HEK293 (cell line): ENCODE measurements at regions not wholly inside any gene's neighbourhood (a gene's known extent, or its start where the extent isn't known, plus 50 kb on each side); places are given as distances from the start of the nearest gene placed in this dataset.
"Not testable (repeated sequence)": the region's sequence is repeated elsewhere in the genome, so short reads cannot be mapped to it uniquely, and the experiment has no call there.

Experiments
- CTCF ChIA-PET: fragments of 350-600 bp; formaldehyde crosslinking; extraction: SDS; loops from one replicate; lab custom pipeline; 2021; ENCODE audit warnings: antibody characterized with exemption; lab: Yijun Ruan, JAX
- POLR2A ChIA-PET: fragments of 300-600 bp; formaldehyde crosslinking; extraction: SDS; loops from one replicate; lab custom pipeline; 2020; ENCODE audit warnings: antibody characterized with exemption, inconsistent platforms; lab: Yijun Ruan, JAX
- H3K27ac ChIP-seq: fragments of 200-500 bp; sonication (Bioruptor generic); 2 replicates; pipeline ENCODE4 v1.5.1; 2014; ENCODE audit warnings: low read depth, low read length, control low read depth, inconsistent platforms; ENCODE audit errors: extremely low read depth
- H3K36me3 ChIP-seq, 2 experiments: fragments of 200-500 bp in 1 of 2; sonication (Bioruptor generic) in 1 of 2; 1 replicate in 1 of 2; 2 replicates in 1 of 2; pipeline ENCODE4 v1.5.1; 2014 to 2017; ENCODE audit warnings: inconsistent platforms in 2 of 2, low read length in 2 of 2; ENCODE audit not compliant: control insufficient read depth in 2 of 2, insufficient read depth in 1 of 2
- H3K4me1 ChIP-seq: fragments of 200-500 bp; sonication (Bioruptor generic); 2 replicates; pipeline ENCODE4 v1.5.1; 2014; ENCODE audit warnings: mild to moderate bottlenecking, low read length, inconsistent platforms; ENCODE audit not compliant: control insufficient read depth, insufficient read depth
- H3K4me3 ChIP-seq: 2 replicates; pipeline ENCODE4 v1.5.1; 2011; ENCODE audit warnings: low read depth, mild to moderate bottlenecking, control low read depth, low read length, moderate library complexity
- H3K9me3 ChIP-seq: fragments of 200-500 bp; sonication (Bioruptor generic); 2 replicates; pipeline ENCODE4 v1.5.1; 2014; ENCODE audit warnings: low read depth, low read length, inconsistent platforms; ENCODE audit not compliant: control insufficient read depth, insufficient read depth
- GLI2 ChIP-seq: fragments of 450-650 bp; formaldehyde crosslinking; IDR thresholded peaks from 2 replicates; pipeline ENCODE4; 2017; ENCODE audit warnings: missing biosample characterization, missing genetic modification characterization, low read depth, borderline replicate concordance
- ZBTB8A ChIP-seq: fragments of 450-650 bp; formaldehyde crosslinking; IDR thresholded peaks from 2 replicates; pipeline ENCODE4 v1.5.1; 2016; ENCODE audit warnings: missing biosample characterization, missing genetic modification characterization
- ZFP37 ChIP-seq: fragments of 450-650 bp; formaldehyde crosslinking; IDR thresholded peaks from 2 replicates; pipeline ENCODE4 v1.5.1; 2016; ENCODE audit warnings: missing biosample characterization, missing genetic modification characterization
- ZNF138 ChIP-seq: fragments of 450-650 bp; formaldehyde crosslinking; IDR thresholded peaks from 2 replicates; pipeline ENCODE4 v1.5.1; 2016; ENCODE audit warnings: missing biosample characterization, missing genetic modification characterization, borderline replicate concordance
- ZNF140 ChIP-seq: fragments of 450-650 bp; formaldehyde crosslinking; IDR thresholded peaks from 2 replicates; pipeline ENCODE4 v1.5.1; 2016; ENCODE audit warnings: missing biosample characterization, missing genetic modification characterization
- ZNF19 ChIP-seq: fragments of 450-650 bp; formaldehyde crosslinking; IDR thresholded peaks from 2 replicates; pipeline ENCODE4; 2016; ENCODE audit warnings: missing biosample characterization, missing genetic modification characterization, low read depth
- ZNF266 ChIP-seq: fragments of 450-650 bp; formaldehyde crosslinking; IDR thresholded peaks from 2 replicates; pipeline ENCODE4 v1.5.1; 2016; ENCODE audit warnings: missing biosample characterization, missing genetic modification characterization, low read depth
- ZNF292 ChIP-seq: fragments of 450-650 bp; formaldehyde crosslinking; IDR thresholded peaks from 2 replicates; pipeline ENCODE4 v1.5.1; 2016; ENCODE audit warnings: low read depth, missing biosample characterization, missing genetic modification characterization, borderline replicate concordance
- ZNF354C ChIP-seq: fragments of 450-650 bp; formaldehyde crosslinking; IDR thresholded peaks from 2 replicates; pipeline ENCODE4 v1.5.1; 2016; ENCODE audit warnings: missing biosample characterization, missing genetic modification characterization, low read depth, borderline replicate concordance
- ZNF394 ChIP-seq: fragments of 450-650 bp; formaldehyde crosslinking; IDR thresholded peaks from 2 replicates; pipeline ENCODE4 v1.5.1; 2016; ENCODE audit warnings: missing biosample characterization, missing genetic modification characterization, mild to moderate bottlenecking, moderate library complexity, borderline replicate concordance
- ZNF404 ChIP-seq: fragments of 450-650 bp; formaldehyde crosslinking; IDR thresholded peaks from 2 replicates; pipeline ENCODE4 v1.5.1; 2017; ENCODE audit warnings: missing biosample characterization, missing genetic modification characterization
- ZNF426 ChIP-seq: fragments of 450-650 bp; formaldehyde crosslinking; IDR thresholded peaks from 2 replicates; pipeline ENCODE4 v1.5.1; 2017; ENCODE audit warnings: missing biosample characterization, missing genetic modification characterization, mild to moderate bottlenecking, inconsistent platforms, moderate library complexity
- ZNF433 ChIP-seq: fragments of 450-650 bp; formaldehyde crosslinking; IDR thresholded peaks from 2 replicates; pipeline ENCODE4 v1.5.1; 2016; ENCODE audit warnings: missing biosample characterization, missing genetic modification characterization, low read depth
- ZNF501 ChIP-seq: fragments of 450-650 bp; formaldehyde crosslinking; IDR thresholded peaks from 2 replicates; pipeline ENCODE4 v1.5.1; 2016; ENCODE audit warnings: missing biosample characterization, missing genetic modification characterization
- ZNF514 ChIP-seq: fragments of 450-650 bp; formaldehyde crosslinking; IDR thresholded peaks from 2 replicates; pipeline ENCODE4 v1.5.1; 2016; ENCODE audit warnings: missing biosample characterization, missing genetic modification characterization
- ZNF529 ChIP-seq: fragments of 450-650 bp; formaldehyde crosslinking; IDR thresholded peaks from 2 replicates; pipeline ENCODE4 v1.5.1; 2017; ENCODE audit warnings: missing genetic modification characterization, missing biosample characterization; ENCODE audit not compliant: insufficient replicate concordance
- ZNF530 ChIP-seq: fragments of 450-650 bp; formaldehyde crosslinking; IDR thresholded peaks from 2 replicates; pipeline ENCODE4 v1.5.1; 2016; ENCODE audit warnings: low read depth, missing biosample characterization, missing genetic modification characterization
- ZNF555 ChIP-seq: fragments of 450-650 bp; formaldehyde crosslinking; conservative IDR thresholded peaks from 2 replicates; pipeline ENCODE4 v1.5.1; 2017; ENCODE audit warnings: missing biosample characterization, mild to moderate bottlenecking, missing genetic modification characterization, inconsistent platforms
- ZNF558 ChIP-seq: fragments of 450-650 bp; formaldehyde crosslinking; IDR thresholded peaks from 2 replicates; pipeline ENCODE4 v1.5.1; 2016; ENCODE audit warnings: missing biosample characterization, missing genetic modification characterization
- ZNF560 ChIP-seq: fragments of 450-650 bp; formaldehyde crosslinking; IDR thresholded peaks from 2 replicates; pipeline ENCODE4 v1.5.1; 2017; ENCODE audit warnings: missing biosample characterization, missing genetic modification characterization, borderline replicate concordance
- ZNF623 ChIP-seq: fragments of 450-650 bp; formaldehyde crosslinking; IDR thresholded peaks from 2 replicates; pipeline ENCODE4 v1.5.1; 2016; ENCODE audit warnings: missing biosample characterization, missing genetic modification characterization
- ZNF629 ChIP-seq: fragments of 450-650 bp; formaldehyde crosslinking; IDR thresholded peaks from 2 replicates; pipeline ENCODE4 v1.5.1; 2017; ENCODE audit warnings: missing biosample characterization, missing genetic modification characterization
- ZNF654 ChIP-seq: fragments of 450-650 bp; formaldehyde crosslinking; IDR thresholded peaks from 2 replicates; pipeline ENCODE4 v1.5.1; 2016; ENCODE audit warnings: low read depth, missing biosample characterization, missing genetic modification characterization
- ZNF664 ChIP-seq: fragments of 450-650 bp; formaldehyde crosslinking; IDR thresholded peaks from 2 replicates; pipeline ENCODE4 v1.5.1; 2016; ENCODE audit warnings: missing biosample characterization, missing genetic modification characterization
- ZXDB ChIP-seq: fragments of 450-650 bp; formaldehyde crosslinking; IDR thresholded peaks from 2 replicates; pipeline ENCODE4 v1.5.1; 2016; ENCODE audit warnings: missing biosample characterization, missing genetic modification characterization
- TF ChIP-seq, protein P1 (sequence below): fragments of 450-650 bp; formaldehyde crosslinking; IDR thresholded peaks from 2 replicates; pipeline ENCODE4 v1.5.1; 2016; ENCODE audit warnings: missing biosample characterization, missing genetic modification characterization, borderline replicate concordance
- TF ChIP-seq, protein P2 (sequence below): fragments of 450-650 bp; formaldehyde crosslinking; IDR thresholded peaks from 2 replicates; pipeline ENCODE4 v1.5.1; 2016; ENCODE audit warnings: missing biosample characterization, missing genetic modification characterization
- TF ChIP-seq, protein P3 (sequence below): fragments of 450-650 bp; formaldehyde crosslinking; IDR thresholded peaks from 2 replicates; pipeline ENCODE4 v1.5.1; 2016; ENCODE audit warnings: missing biosample characterization, missing genetic modification characterization
- TF ChIP-seq, protein P4 (sequence below): fragments of 450-650 bp; formaldehyde crosslinking; conservative IDR thresholded peaks from 2 replicates; pipeline ENCODE4 v1.5.1; 2016; ENCODE audit warnings: low read depth, missing biosample characterization, missing genetic modification characterization

DNA sequence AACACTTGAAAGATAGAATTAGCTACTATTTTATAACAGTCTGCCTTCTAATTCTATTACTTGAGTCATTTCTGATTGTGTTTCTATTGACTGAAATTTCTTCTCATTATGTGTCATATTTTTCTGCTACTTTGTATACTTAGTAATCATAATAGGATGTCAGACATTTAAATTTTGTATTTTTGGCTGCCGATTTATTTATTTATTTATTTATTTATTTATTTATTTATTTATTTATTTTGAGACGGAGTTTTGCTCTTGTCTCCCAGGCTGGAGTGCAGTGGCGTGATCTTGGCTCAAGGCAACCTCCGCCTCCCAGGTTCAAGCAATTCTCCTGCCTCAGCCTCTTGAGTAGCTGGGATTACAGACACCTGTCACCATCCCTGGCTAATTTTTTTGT lies 1119.0 kb upstream of the CITED2 start:
- POLR2A ChIA-PET, H3K4me3 ChIP-seq: not testable (repeated sequence)
- CTCF ChIA-PET = interaction anchor here (0.6 kb wide), 1 partner anchor 52 kb away, joined by 3 read pairs; no protein-coding TSS in a partner anchor
- TF ChIP-seq ZNF514 (tag by site-specific recombination) = 0 out of 2 replicates have a peak, but pooled peaks have one; percentile 33
- TF ChIP-seq ZNF623 = peak; percentile 80
- TF ChIP-seq GLI2 (tag by site-specific recombination) = peak; percentile 17; the same call in 1 of the 2 replicates
- TF ChIP-seq ZNF558 (tag by site-specific recombination) = peak; percentile 77
- TF ChIP-seq ZNF529 (tag by site-specific recombination) = peak; percentile 67
- TF ChIP-seq ZNF629 (tag by site-specific recombination) = peak; percentile 44; the same call in 1 of the 2 replicates
- TF ChIP-seq ZNF555 (tag by site-specific recombination) = peak; percentile 94
- 0 out of 2 replicates have a peak, but pooled peaks have one; percentile 61 for TF ChIP-seq ZNF501 (tag by site-specific recombination)
- 0 out of 2 replicates have a peak, but pooled peaks have one; percentile 35 for TF ChIP-seq ZFP37 (tag by site-specific recombination)
- 0 out of 2 replicates have a peak, but pooled peaks have one; percentile 67 for TF ChIP-seq ZNF354C
- peak; percentile 93; the same call in 1 of the 2 replicates for TF ChIP-seq ZNF394 (tag by site-specific recombination)
- TF ChIP-seq ZNF140 (tag by site-specific recombination) = peak; percentile 92
- TF ChIP-seq ZNF404 (tag by site-specific recombination) = peak; percentile 51; the same call in 1 of the 2 replicates
- TF ChIP-seq ZNF530 = peak; percentile 38; the same call in 1 of the 2 replicates
- TF ChIP-seq ZNF138 (tag by site-specific recombination) = peak; percentile 90
- TF ChIP-seq ZNF664 (tag by site-specific recombination) = 0 out of 2 replicates have a peak, but pooled peaks have one; percentile 27
- TF ChIP-seq, protein P1, sequence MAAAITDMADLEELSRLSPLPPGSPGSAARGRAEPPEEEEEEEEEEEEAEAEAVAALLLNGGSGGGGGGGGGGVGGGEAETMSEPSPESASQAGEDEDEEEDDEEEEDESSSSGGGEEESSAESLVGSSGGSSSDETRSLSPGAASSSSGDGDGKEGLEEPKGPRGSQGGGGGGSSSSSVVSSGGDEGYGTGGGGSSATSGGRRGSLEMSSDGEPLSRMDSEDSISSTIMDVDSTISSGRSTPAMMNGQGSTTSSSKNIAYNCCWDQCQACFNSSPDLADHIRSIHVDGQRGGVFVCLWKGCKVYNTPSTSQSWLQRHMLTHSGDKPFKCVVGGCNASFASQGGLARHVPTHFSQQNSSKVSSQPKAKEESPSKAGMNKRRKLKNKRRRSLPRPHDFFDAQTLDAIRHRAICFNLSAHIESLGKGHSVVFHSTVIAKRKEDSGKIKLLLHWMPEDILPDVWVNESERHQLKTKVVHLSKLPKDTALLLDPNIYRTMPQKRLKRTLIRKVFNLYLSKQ (tag by site-specific recombination) = 0 out of 2 replicates have a peak, but pooled peaks have one; percentile 43
- TF ChIP-seq, protein P2, sequence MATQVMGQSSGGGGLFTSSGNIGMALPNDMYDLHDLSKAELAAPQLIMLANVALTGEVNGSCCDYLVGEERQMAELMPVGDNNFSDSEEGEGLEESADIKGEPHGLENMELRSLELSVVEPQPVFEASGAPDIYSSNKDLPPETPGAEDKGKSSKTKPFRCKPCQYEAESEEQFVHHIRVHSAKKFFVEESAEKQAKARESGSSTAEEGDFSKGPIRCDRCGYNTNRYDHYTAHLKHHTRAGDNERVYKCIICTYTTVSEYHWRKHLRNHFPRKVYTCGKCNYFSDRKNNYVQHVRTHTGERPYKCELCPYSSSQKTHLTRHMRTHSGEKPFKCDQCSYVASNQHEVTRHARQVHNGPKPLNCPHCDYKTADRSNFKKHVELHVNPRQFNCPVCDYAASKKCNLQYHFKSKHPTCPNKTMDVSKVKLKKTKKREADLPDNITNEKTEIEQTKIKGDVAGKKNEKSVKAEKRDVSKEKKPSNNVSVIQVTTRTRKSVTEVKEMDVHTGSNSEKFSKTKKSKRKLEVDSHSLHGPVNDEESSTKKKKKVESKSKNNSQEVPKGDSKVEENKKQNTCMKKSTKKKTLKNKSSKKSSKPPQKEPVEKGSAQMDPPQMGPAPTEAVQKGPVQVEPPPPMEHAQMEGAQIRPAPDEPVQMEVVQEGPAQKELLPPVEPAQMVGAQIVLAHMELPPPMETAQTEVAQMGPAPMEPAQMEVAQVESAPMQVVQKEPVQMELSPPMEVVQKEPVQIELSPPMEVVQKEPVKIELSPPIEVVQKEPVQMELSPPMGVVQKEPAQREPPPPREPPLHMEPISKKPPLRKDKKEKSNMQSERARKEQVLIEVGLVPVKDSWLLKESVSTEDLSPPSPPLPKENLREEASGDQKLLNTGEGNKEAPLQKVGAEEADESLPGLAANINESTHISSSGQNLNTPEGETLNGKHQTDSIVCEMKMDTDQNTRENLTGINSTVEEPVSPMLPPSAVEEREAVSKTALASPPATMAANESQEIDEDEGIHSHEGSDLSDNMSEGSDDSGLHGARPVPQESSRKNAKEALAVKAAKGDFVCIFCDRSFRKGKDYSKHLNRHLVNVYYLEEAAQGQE (tag by site-specific recombination) = peak; percentile 78
- peak; percentile 86 for TF ChIP-seq ZNF433 (tag by site-specific recombination)
- TF ChIP-seq ZNF426 (tag by site-specific recombination) = peak; percentile 97
- 0 out of 2 replicates have a peak, but pooled peaks have one; percentile 79 for TF ChIP-seq ZNF292
- TF ChIP-seq ZNF266 (tag by site-specific recombination) = peak; percentile 89
- TF ChIP-seq, protein P3, sequence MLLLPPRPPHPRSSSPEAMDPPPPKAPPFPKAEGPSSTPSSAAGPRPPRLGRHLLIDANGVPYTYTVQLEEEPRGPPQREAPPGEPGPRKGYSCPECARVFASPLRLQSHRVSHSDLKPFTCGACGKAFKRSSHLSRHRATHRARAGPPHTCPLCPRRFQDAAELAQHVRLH (tag by site-specific recombination) = peak; percentile 63; the same call in 1 of the 2 replicates
- TF ChIP-seq ZNF560 (tag by site-specific recombination) = peak; percentile 56; the same call in 1 of the 2 replicates
- 0 out of 2 replicates have a peak, but pooled peaks have one; percentile 65 for TF ChIP-seq ZNF19
- TF ChIP-seq, protein P4, sequence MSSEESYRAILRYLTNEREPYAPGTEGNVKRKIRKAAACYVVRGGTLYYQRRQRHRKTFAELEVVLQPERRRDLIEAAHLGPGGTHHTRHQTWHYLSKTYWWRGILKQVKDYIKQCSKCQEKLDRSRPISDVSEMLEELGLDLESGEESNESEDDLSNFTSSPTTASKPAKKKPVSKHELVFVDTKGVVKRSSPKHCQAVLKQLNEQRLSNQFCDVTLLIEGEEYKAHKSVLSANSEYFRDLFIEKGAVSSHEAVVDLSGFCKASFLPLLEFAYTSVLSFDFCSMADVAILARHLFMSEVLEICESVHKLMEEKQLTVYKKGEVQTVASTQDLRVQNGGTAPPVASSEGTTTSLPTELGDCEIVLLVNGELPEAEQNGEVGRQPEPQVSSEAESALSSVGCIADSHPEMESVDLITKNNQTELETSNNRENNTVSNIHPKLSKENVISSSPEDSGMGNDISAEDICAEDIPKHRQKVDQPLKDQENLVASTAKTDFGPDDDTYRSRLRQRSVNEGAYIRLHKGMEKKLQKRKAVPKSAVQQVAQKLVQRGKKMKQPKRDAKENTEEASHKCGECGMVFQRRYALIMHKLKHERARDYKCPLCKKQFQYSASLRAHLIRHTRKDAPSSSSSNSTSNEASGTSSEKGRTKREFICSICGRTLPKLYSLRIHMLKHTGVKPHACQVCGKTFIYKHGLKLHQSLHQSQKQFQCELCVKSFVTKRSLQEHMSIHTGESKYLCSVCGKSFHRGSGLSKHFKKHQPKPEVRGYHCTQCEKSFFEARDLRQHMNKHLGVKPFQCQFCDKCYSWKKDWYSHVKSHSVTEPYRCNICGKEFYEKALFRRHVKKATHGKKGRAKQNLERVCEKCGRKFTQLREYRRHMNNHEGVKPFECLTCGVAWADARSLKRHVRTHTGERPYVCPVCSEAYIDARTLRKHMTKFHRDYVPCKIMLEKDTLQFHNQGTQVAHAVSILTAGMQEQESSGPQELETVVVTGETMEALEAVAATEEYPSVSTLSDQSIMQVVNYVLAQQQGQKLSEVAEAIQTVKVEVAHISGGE (tag by site-specific recombination) = peak; percentile 86
- TF ChIP-seq ZXDB (tag by site-specific recombination) = peak; percentile 71
- peak; percentile 80 for TF ChIP-seq ZBTB8A (tag by site-specific recombination)
- TF ChIP-seq ZNF654 (tag by site-specific recombination) = peak; percentile 47

More for the DNA sequence above, 1119.0 kb upstream of the CITED2 start:
- not testable (repeated sequence) for H3K27ac ChIP-seq, H3K9me3 ChIP-seq, H3K4me1 ChIP-seq, H3K36me3 ChIP-seq
